ENCODE measurements at regions not wholly inside any gene's neighbourhood (a gene's known extent, or its start where the extent isn't known, plus 50 kb on each side); places are given as distances from the start of the nearest gene placed in this dataset.
"Not testable (repeated sequence)": the region's sequence is repeated elsewhere in the genome, so short reads cannot be mapped to it uniquely, and the experiment has no call there.

DNA sequence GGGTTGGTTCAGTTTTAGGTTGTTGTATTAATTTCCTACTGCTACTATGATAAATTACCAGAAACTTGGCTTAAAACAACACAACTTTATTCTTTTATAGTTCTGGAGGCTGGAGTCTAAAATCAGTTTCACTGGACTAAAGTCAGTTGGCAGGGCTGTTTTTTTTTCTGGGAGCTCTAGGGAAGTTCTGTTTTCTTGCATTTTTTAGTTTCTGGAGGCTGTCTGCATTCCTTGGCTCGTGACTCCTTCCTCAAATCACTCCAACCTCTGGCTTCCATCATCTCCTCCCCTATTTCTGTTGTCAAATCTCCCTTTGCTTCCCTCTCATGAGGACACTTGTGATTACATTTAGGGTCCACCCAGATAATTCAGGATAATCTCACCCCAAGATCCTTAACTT is 51.3 kb upstream of the SUB1 start:
- CTCF ChIA-PET, result interaction anchor here (0.6 to 1.6 kb wide), 5 partner anchors 8 to 245 kb away, joined by 3 to 4 read pairs (median 3); no protein-coding TSS in a partner anchor
- H3K36me3 Mint-ChIP-seq (ENCODE audit: low read depth), result peaks cover 9% of the 10 kb centered on the region
- no peaks in the 10 kb centered on the region for H3K27me3 Mint-ChIP-seq
- no peaks in the 10 kb centered on the region for H3K9me3 Mint-ChIP-seq
- POLR2A ChIA-PET, result interaction anchor here (0.7 kb wide), 2 partner anchors 49 to 602 kb away, joined by 5 read pairs; no protein-coding TSS in a partner anchor
- H3K4me3 Mint-ChIP-seq, result peak overlapping the region; percentile 35
- H3K27ac Mint-ChIP-seq, result no peak overlapping the region
- peaks cover 76% of the 10 kb centered on the region for H3K4me1 Mint-ChIP-seq
- DNase-seq, result no peak

DNA sequence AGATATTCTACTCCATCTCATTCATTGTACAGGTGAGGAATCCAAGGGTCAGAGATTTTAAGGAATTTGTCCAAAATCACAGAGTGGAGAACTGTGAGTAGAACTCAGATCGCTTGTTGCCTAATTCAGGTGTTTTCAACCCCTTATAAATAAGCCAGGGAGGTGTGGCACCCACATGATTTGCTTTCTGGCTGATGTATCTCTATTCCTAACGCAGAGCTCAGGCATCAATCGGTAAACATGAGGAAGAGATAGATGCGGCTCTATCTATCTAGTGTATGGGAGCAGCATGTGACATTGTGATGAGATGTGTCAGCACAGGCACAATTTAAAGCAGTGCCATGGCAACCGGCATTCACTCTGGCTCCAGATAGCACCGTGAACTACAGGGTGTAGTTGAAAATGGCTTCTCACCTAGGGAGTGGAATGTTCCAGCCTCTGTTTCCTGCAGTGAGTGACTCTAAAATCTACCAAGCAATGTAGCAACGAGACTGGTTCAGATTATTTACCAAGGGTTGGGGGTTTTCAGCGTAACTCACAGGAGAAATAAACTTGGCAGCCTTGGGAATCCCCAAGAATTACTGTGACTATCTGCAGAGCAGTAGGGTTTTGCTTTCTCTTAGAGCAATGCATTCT is 53.4 kb upstream of the SUB1 start:
- DNase-seq, result peak; percentile 66
- Mint-ChIP-seq H3K4me1 (peaks cover 57% of the 10 kb centered on the region), H3K4me3 (peak overlapping the region; percentile 75), H3K27me3 (no peaks in the 10 kb centered on the region), H3K27ac (peak overlapping the region; percentile 92), H3K9me3 (no peaks in the 10 kb centered on the region), H3K36me3 (ENCODE audit: low read depth) (peaks cover 5% of the 10 kb centered on the region)
- ChIA-PET POLR2A (interaction anchor here (0.9 kb wide), 1 partner anchor 58 kb away, joined by 3 read pairs; no protein-coding TSS in a partner anchor), CTCF (interaction anchor here (1.8 kb wide), 1 partner anchor 9 kb away, joined by 6 read pairs; no protein-coding TSS in a partner anchor)

DNA sequence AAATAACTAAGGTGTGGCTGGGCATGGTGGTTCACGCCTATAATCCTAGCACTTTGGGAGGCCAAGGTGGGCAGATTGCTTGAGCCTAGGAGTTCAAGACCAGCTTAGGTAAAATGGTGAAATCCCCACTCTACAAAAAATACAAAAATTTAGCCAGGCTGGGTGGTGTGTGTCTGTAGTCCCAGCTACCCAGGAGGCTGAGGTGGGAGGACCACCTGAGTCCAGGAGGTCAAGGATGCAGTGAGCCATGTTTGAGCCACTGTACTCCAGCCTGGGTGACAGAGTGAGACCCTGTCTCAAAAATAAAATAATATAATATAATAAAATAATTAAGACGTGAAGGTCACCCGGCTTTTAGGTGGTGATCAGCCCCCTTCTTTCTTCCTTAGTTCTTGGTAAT is 58.0 kb upstream of the SUB1 start:
- CTCF ChIA-PET, result interaction anchor here (1.8 to 2.2 kb wide), 2 partner anchors 10 to 63 kb away, joined by 4 to 7 read pairs; no protein-coding TSS in a partner anchor
- DNase-seq; POLR2A ChIA-PET; H3K9me3 Mint-ChIP-seq; H3K27me3 Mint-ChIP-seq; H3K36me3 Mint-ChIP-seq (ENCODE audit: low read depth); H3K27ac Mint-ChIP-seq; H3K4me3 Mint-ChIP-seq: not testable (repeated sequence)
- peaks cover 33% of the 10 kb centered on the region for H3K4me1 Mint-ChIP-seq

DNA sequence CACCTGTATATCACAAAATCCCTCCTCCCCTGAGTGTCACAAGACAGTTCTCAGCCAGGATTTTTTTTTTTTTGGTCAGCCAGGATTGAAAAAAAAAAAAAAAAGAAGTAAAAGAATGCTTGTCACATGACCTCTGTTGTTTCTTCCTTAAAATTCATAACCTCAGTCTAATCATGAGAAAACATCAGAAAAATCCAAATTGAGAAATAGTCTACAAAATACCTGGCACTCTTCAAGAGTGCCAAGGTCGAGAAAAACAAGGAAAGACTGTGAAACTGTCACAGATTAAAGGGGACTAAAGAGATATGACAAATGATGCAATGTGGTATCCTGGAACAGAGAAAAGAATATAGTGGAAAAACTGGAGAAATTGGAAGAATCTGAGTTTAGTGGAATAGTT is 58.5 kb upstream of the SUB1 start:
- peaks cover 30% of the 10 kb centered on the region for H3K4me1 Mint-ChIP-seq
- no peaks in the 10 kb centered on the region for H3K9me3 Mint-ChIP-seq
- DNase-seq, result no peak
- ChIA-PET CTCF (interaction anchor here (2.2 kb wide), 1 partner anchor 10 kb away, joined by 7 read pairs; no protein-coding TSS in a partner anchor), POLR2A (no interaction called here)
- H3K27me3 Mint-ChIP-seq, result no peaks in the 10 kb centered on the region
- H3K27ac Mint-ChIP-seq, result no peak overlapping the region
- no peak overlapping the region for H3K4me3 Mint-ChIP-seq
- H3K36me3 Mint-ChIP-seq (ENCODE audit: low read depth), result no peaks in the 10 kb centered on the region

GRCh38 chr5:32523625-32524024 is 61.7 kb upstream of the SUB1 start:
- Mint-ChIP-seq H3K9me3 (peaks cover 4% of the 10 kb centered on the region), H3K36me3 (ENCODE audit: low read depth) (no peaks in the 10 kb centered on the region), H3K4me3 (no peak overlapping the region), H3K4me1 (peaks cover 19% of the 10 kb centered on the region), H3K27me3 (peaks cover 7% of the 10 kb centered on the region), H3K27ac (no peak overlapping the region)
- ChIA-PET POLR2A (no interaction called here), CTCF (interaction anchor here (1.2 kb wide), 1 partner anchor 16 kb away, joined by 3 read pairs; no protein-coding TSS in a partner anchor)
- no peak for DNase-seq

GRCh38 chr5:32522429-32523143 is 62.8 kb upstream of the SUB1 start:
- Mint-ChIP-seq H3K36me3 (ENCODE audit: low read depth) (no peaks in the 10 kb centered on the region), H3K4me3 (no peak overlapping the region), H3K27me3 (peaks cover 7% of the 10 kb centered on the region), H3K27ac (no peak overlapping the region), H3K9me3 (peaks cover 4% of the 10 kb centered on the region), H3K4me1 (peaks cover 19% of the 10 kb centered on the region)
- ChIA-PET POLR2A (interaction anchor here (0.7 kb wide), 1 partner anchor 154 kb away, joined by 4 read pairs; no protein-coding TSS in a partner anchor), CTCF (interaction anchor here (0.6 to 1.0 kb wide), 3 partner anchors 9 to 96 kb away, joined by 3 to 6 read pairs (median 4); no protein-coding TSS in a partner anchor)
- peak; percentile 51 for DNase-seq

- H3K36me3 Mint-ChIP-seq (ENCODE audit: low read depth), result no peaks in the 10 kb centered on the region
- H3K4me1 Mint-ChIP-seq, result peaks cover 19% of the 10 kb centered on the region
- POLR2A ChIA-PET, result no interaction called here
- H3K27me3 Mint-ChIP-seq, result peaks cover 7% of the 10 kb centered on the region
- CTCF ChIA-PET, result no interaction called here
- no peak for DNase-seq
- peaks cover 4% of the 10 kb centered on the region for H3K9me3 Mint-ChIP-seq
- no peak overlapping the region for H3K4me3 Mint-ChIP-seq
- H3K27ac Mint-ChIP-seq, result no peak overlapping the region
Measured at GRCh38 chr5:32521481-32521880, 63.9 kb upstream of the SUB1 start.

DNA sequence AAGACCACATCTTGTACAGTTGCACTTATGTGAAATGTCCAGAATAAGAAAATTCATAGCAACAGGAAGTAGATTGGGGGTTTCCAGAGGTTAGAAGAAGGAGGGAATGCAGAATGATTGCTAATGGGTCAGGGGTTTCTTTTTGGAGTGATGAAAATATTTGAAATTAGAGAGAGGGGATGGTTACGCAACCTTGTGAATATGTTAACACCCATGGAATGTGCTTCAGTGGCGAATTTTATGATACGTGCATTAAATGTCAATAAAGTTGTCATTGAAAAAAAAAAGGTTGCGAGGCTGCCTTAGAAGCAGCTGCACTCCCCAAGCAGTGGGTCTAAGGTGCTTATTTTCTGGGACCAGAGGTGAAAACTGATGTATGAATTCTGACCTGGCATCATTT is 64.4 kb upstream of the SUB1 start:
- Mint-ChIP-seq H3K9me3 (peaks cover 4% of the 10 kb centered on the region), H3K4me1 (peaks cover 19% of the 10 kb centered on the region), H3K36me3 (ENCODE audit: low read depth) (no peaks in the 10 kb centered on the region), H3K27me3 (peaks cover 7% of the 10 kb centered on the region), H3K27ac (no peak overlapping the region), H3K4me3 (no peak overlapping the region)
- DNase-seq, result no peak
- POLR2A ChIA-PET, result no interaction called here
- CTCF ChIA-PET, result no interaction called here

GRCh38 chr5:32520356-32520755 is 65.0 kb upstream of the SUB1 start:
- Mint-ChIP-seq H3K27me3 (peaks cover 7% of the 10 kb centered on the region), H3K36me3 (ENCODE audit: low read depth) (no peaks in the 10 kb centered on the region), H3K9me3 (peaks cover 4% of the 10 kb centered on the region), H3K4me3 (no peak overlapping the region), H3K27ac (no peak overlapping the region), H3K4me1 (peaks cover 19% of the 10 kb centered on the region)
- CTCF ChIA-PET, result no interaction called here
- POLR2A ChIA-PET, result no interaction called here
- no peak for DNase-seq

DNA sequence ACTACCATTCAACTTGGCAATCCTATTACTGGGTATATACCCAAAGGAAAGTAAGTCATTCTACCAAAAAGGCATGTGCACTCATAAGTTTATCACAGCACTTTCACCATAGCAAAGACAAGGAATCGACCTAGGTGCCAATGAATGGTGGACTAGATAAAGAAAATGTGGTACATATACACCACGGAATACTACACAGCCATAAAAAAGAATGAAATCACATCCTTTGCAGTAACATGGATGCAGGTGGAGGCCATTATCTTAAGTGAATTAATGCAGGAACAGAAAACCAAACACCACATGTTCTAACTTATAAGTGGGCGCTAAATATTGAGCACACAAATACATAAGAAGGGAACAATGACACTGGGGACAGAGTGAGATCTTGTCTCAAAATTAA is 65.8 kb upstream of the SUB1 start:
- H3K27me3 Mint-ChIP-seq, result peaks cover 7% of the 10 kb centered on the region

GRCh38 chr5:32514806-32515205 is 70.3 kb upstream of the ZFR start:
- Mint-ChIP-seq H3K4me3 (no peak overlapping the region), H3K27me3 (peaks cover 7% of the 10 kb centered on the region), H3K27ac (no peak overlapping the region), H3K9me3 (peaks cover 4% of the 10 kb centered on the region), H3K36me3 (ENCODE audit: low read depth) (no peaks in the 10 kb centered on the region), H3K4me1 (no peaks in the 10 kb centered on the region)
- no peak for DNase-seq
- POLR2A ChIA-PET, result no interaction called here
- CTCF ChIA-PET, result interaction anchor here (0.7 kb wide), 1 partner anchor 243 kb away, joined by 3 read pairs; no protein-coding TSS in a partner anchor

More for the DNA sequence above, 65.8 kb upstream of the SUB1 start:
- POLR2A ChIA-PET, result no interaction called here
- CTCF ChIA-PET, result no interaction called here
- Mint-ChIP-seq H3K27ac (no peak overlapping the region), H3K4me1 (peaks cover 19% of the 10 kb centered on the region), H3K9me3 (peaks cover 4% of the 10 kb centered on the region), H3K4me3 (no peak overlapping the region), H3K36me3 (ENCODE audit: low read depth) (no peaks in the 10 kb centered on the region)
- DNase-seq, result no peak

DNA sequence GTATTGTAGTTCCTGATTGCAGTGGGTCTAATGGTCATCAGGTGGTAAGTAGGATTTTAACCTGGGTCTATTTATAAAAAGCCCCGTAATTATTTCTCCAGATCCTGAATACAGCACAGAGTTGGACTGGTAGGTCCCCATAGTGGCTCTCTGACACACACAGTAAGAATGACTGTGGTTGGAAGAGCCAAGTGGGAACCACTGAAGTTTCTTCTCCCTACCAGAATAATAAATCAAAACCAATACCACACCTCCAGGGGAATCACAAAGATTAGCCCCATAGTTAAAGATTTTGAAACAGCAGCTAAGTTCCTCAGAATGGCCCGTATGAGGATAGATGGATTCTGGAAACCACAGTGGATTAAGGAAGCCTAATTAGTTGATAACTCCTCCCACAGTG is 68.4 kb upstream of the ZFR start:
- ChIA-PET CTCF (interaction anchor here (1.6 kb wide), 1 partner anchor 66 kb away, joined by 3 read pairs; no protein-coding TSS in a partner anchor), POLR2A (no interaction called here)
- Mint-ChIP-seq H3K27me3 (no peaks in the 10 kb centered on the region), H3K4me3 (no peak overlapping the region), H3K36me3 (ENCODE audit: low read depth) (no peaks in the 10 kb centered on the region), H3K4me1 (no peaks in the 10 kb centered on the region), H3K9me3 (no peaks in the 10 kb centered on the region), H3K27ac (no peak overlapping the region)
- no peak for DNase-seq

DNA sequence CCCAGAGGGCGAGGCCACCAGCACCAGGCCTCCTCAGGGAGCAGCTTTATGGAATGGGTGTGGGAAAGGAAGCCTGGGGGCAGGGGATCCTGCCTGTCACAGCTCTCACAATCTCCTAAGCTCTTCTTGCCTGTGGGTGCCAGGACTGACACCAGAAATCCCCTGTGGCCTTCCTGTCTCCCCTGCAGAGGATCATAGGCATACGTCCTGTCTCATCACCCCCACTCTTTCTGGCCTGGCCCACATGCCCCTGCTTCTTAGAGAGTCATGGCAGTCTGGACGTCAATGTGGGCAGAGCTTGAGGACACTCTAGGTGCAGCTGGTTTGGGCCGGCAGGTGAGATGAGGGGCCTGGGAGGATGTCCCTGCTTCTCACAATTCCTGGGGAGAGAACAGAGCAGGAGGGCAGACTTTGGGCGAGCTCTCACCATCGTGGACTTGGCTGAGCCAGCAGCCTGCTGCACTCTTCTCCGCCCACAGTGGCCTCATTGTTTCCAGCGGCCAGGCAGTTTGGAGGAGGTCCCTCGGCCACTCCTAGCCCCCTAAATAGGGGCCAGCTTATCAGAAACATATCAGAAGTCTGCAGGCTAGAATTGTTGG is 67.3 kb upstream of the ZFR start:
- ChIA-PET CTCF (interaction anchor here (0.5 to 1.6 kb wide), 2 partner anchors 14 to 67 kb away, joined by 3 to 4 read pairs; no protein-coding TSS in a partner anchor), POLR2A (no interaction called here)
- Mint-ChIP-seq H3K36me3 (ENCODE audit: low read depth) (no peaks in the 10 kb centered on the region), H3K4me3 (no peak overlapping the region), H3K9me3 (no peaks in the 10 kb centered on the region), H3K4me1 (no peaks in the 10 kb centered on the region), H3K27me3 (no peaks in the 10 kb centered on the region), H3K27ac (no peak overlapping the region)
- DNase-seq, result no peak
